Activated naive CD4-positive, alpha-beta T cell treated with anti-CD3 and anti-CD28 coated beads, Interleukin-2, amount 50 U/mL, for 16 hours (primary cell): ENCODE measurements at regions not wholly inside any gene's neighbourhood (a gene's known extent, or its start where the extent isn't known, plus 50 kb on each side); places are given as distances from the start of the nearest gene placed in this dataset.

Source experiments
- DNase-seq: peaks from one replicate; pipeline ENCODE4 v3.0.0-alpha.2; 2020

GRCh38 chrX:13266641-13267345 lies 53.1 kb downstream of the ATXN3L start:
- peak; percentile 10 for DNase-seq

GRCh38 chrX:13265549-13266132 lies 54.2 kb downstream of the ATXN3L start:
- DNase-seq, result no peak

GRCh38 chrX:13265111-13265510 lies 54.7 kb downstream of the ATXN3L start:
- no peak for DNase-seq

- DNase-seq, result no peak
Observed at GRCh38 chrX:13263560-13264251, 56.1 kb downstream of the ATXN3L start.

- no peak for DNase-seq
Observed at GRCh38 chrX:13261348-13261747, 58.5 kb downstream of the ATXN3L start.

GRCh38 chrX:13260598-13260997 lies 59.3 kb downstream of the ATXN3L start:
- DNase-seq, result no peak

- DNase-seq, result no peak
Observed at GRCh38 chrX:13258725-13259124, 61.1 kb downstream of the ATXN3L start.

- no peak for DNase-seq
Observed at GRCh38 chrX:13258052-13258444, 61.8 kb downstream of the ATXN3L start.

- no peak for DNase-seq
Observed at GRCh38 chrX:13257223-13258051, 62.4 kb downstream of the ATXN3L start.

- no peak for DNase-seq
Observed at GRCh38 chrX:13256603-13257002, 63.2 kb downstream of the ATXN3L start.

GRCh38 chrX:13254870-13255269 lies 65.0 kb downstream of the ATXN3L start:
- DNase-seq, result no peak

GRCh38 chrX:13254076-13254785 lies 65.6 kb downstream of the ATXN3L start:
- DNase-seq, result no peak

GRCh38 chrX:13253223-13253622 lies 66.6 kb downstream of the ATXN3L start:
- DNase-seq, result no peak

- no peak for DNase-seq
Observed at GRCh38 chrX:13252726-13253125, 67.1 kb downstream of the ATXN3L start.

GRCh38 chrX:13250826-13251580 lies 68.8 kb downstream of the ATXN3L start:
- DNase-seq, result no peak

- DNase-seq, result no peak
Observed at GRCh38 chrX:13248867-13249486, 70.9 kb downstream of the ATXN3L start.

- DNase-seq, result no peak
Observed at GRCh38 chrX:13239272-13239671, 80.6 kb downstream of the ATXN3L start.

GRCh38 chrX:13235930-13236329 lies 83.9 kb downstream of the ATXN3L start:
- DNase-seq, result no peak

- DNase-seq, result no peak
Observed at GRCh38 chrX:13232484-13232883, 87.4 kb downstream of the ATXN3L start.

- no peak for DNase-seq
Observed at GRCh38 chrX:13226214-13226613, 93.6 kb downstream of the ATXN3L start.

- no peak for DNase-seq
Observed at GRCh38 chrX:13223868-13224567, 95.8 kb downstream of the ATXN3L start.
